Astrocyte (in vitro differentiated cells and primary cell): ENCODE measurements at regions not wholly inside any gene's neighbourhood (a gene's known extent, or its start where the extent isn't known, plus 50 kb on each side); places are given as distances from the start of the nearest gene placed in this dataset.

Experiments used
- DNase-seq: peaks from one replicate; pipeline ENCODE4 v3.0.0-alpha.2; 2010; ENCODE audit warnings: low read depth
- FAIRE-seq: peaks from 2 replicates; lab custom pipeline; 2011; peaks lifted over from hg19 to GRCh38; lab: Jason Lieb, UNC
- H2AFZ ChIP-seq: 2 replicates; pipeline ENCODE4 v1.6.0; 2012; ENCODE audit warnings: low read depth, low read length, inconsistent platforms
- H3K27ac ChIP-seq: 2 replicates; pipeline ENCODE4 v1.5.1; 2011; ENCODE audit warnings: low read depth, low read length, inconsistent platforms
- H3K27me3 ChIP-seq: 2 replicates; pipeline ENCODE4 v1.6.0; 2011; ENCODE audit warnings: low read length, inconsistent platforms; ENCODE audit not compliant: insufficient read depth
- H3K36me3 ChIP-seq: 2 replicates; pipeline ENCODE4 v1.5.1; 2011; ENCODE audit warnings: low read length, inconsistent platforms; ENCODE audit not compliant: insufficient read depth
- H3K4me1 ChIP-seq: 2 replicates; pipeline ENCODE4 v1.5.1; 2011; ENCODE audit warnings: low read length, inconsistent platforms; ENCODE audit not compliant: insufficient read depth
- H3K4me2 ChIP-seq: 2 replicates; pipeline ENCODE4 v1.6.0; 2012; ENCODE audit warnings: low read length, inconsistent platforms
- H3K4me3 ChIP-seq: 2 replicates; pipeline ENCODE4 v1.5.1; 2011; ENCODE audit warnings: low read depth, mild to moderate bottlenecking, low read length, inconsistent platforms; ENCODE audit not compliant: insufficient read depth
- H3K79me2 ChIP-seq: 2 replicates; pipeline ENCODE4 v1.6.0; 2012; ENCODE audit warnings: mild to moderate bottlenecking, low read length, inconsistent platforms; ENCODE audit not compliant: insufficient read depth
- H3K9ac ChIP-seq: 2 replicates; pipeline ENCODE4 v1.6.0; 2012; ENCODE audit warnings: mild to moderate bottlenecking, low read length, inconsistent platforms
- H3K9me3 ChIP-seq: 2 replicates; pipeline ENCODE4 v1.5.1; 2012; ENCODE audit warnings: low read depth, mild to moderate bottlenecking, low read length, inconsistent platforms; ENCODE audit not compliant: insufficient read depth
- H4K20me1 ChIP-seq: 2 replicates; pipeline ENCODE4 v1.6.0; 2012; ENCODE audit warnings: low read length, inconsistent platforms; ENCODE audit not compliant: insufficient read depth
- H3K27ac Mint-ChIP-seq: one replicate; pipeline ENCODE4 v1.8.0; 2021; ENCODE audit warnings: mild to moderate bottlenecking, mixed read lengths; ENCODE audit not compliant: unreplicated experiment
- H3K27me3 Mint-ChIP-seq: one replicate; pipeline ENCODE4 v1.8.0; 2021; ENCODE audit warnings: low read depth, mixed read lengths; ENCODE audit not compliant: unreplicated experiment
- H3K36me3 Mint-ChIP-seq: one replicate; pipeline ENCODE4 v1.8.0; 2021; ENCODE audit warnings: low read depth, mixed read lengths; ENCODE audit not compliant: unreplicated experiment
- H3K4me1 Mint-ChIP-seq: one replicate; pipeline ENCODE4 v1.8.0; 2021; ENCODE audit warnings: low read depth, mixed read lengths; ENCODE audit not compliant: unreplicated experiment
- H3K4me3 Mint-ChIP-seq: one replicate; pipeline ENCODE4 v1.8.0; 2021; ENCODE audit warnings: mild to moderate bottlenecking, moderate library complexity, mixed read lengths; ENCODE audit not compliant: unreplicated experiment
- H3K9me3 Mint-ChIP-seq: one replicate; pipeline ENCODE4 v1.8.0; 2021; ENCODE audit warnings: mild to moderate bottlenecking, mixed read lengths; ENCODE audit not compliant: unreplicated experiment
- EZH2 ChIP-seq: IDR thresholded peaks from 2 replicates; pipeline ENCODE4 v1.6.1; 2012; ENCODE audit warnings: mild to moderate bottlenecking, low read length, inconsistent platforms; ENCODE audit not compliant: insufficient read depth
- TF ChIP-seq, protein P1 (sequence below): IDR thresholded peaks from 2 replicates; pipeline ENCODE4 v1.5.1; 2011; ENCODE audit warnings: low read depth, mild to moderate bottlenecking, inconsistent platforms, low read length, moderate library complexity; ENCODE audit not compliant: insufficient read depth

DNA sequence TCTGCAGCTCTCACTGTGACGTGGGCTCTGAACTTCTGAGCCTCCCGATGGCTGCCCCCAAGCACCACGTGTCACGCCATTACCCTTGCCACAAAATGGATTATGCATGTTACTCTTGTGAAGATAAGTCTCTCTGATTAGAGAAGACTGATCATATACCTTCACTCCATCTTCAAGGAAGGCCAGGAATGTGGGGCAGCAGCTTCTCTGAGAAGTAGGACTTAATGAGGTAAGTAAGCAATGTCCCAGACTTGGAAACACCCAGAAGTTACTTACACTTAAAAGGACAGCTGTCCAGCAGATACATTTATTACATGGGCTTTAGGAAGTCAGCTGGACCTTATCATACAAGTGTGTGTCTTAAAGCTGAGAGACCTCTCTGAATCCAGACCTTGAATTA, 155.0 kb downstream of the FGF1 start:
- no peak for TF ChIP-seq EZH2
- TF ChIP-seq, protein P1, sequence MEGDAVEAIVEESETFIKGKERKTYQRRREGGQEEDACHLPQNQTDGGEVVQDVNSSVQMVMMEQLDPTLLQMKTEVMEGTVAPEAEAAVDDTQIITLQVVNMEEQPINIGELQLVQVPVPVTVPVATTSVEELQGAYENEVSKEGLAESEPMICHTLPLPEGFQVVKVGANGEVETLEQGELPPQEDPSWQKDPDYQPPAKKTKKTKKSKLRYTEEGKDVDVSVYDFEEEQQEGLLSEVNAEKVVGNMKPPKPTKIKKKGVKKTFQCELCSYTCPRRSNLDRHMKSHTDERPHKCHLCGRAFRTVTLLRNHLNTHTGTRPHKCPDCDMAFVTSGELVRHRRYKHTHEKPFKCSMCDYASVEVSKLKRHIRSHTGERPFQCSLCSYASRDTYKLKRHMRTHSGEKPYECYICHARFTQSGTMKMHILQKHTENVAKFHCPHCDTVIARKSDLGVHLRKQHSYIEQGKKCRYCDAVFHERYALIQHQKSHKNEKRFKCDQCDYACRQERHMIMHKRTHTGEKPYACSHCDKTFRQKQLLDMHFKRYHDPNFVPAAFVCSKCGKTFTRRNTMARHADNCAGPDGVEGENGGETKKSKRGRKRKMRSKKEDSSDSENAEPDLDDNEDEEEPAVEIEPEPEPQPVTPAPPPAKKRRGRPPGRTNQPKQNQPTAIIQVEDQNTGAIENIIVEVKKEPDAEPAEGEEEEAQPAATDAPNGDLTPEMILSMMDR: no peak
- Mint-ChIP-seq H3K27ac (no peak overlapping the region), H3K9me3 (no peaks in the 10 kb centered on the region), H3K36me3 (no peaks in the 10 kb centered on the region), H3K4me1 (peaks cover 14% of the 10 kb centered on the region), H3K4me3 (no peak overlapping the region), H3K27me3 (no peaks in the 10 kb centered on the region)
- H3K4me3 ChIP-seq: no peak overlapping the region
- FAIRE-seq (no peak), DNase-seq (no peak)
- H3K27me3 ChIP-seq: no peaks in the 10 kb centered on the region
- H4K20me1 ChIP-seq: no peaks in the 10 kb centered on the region
- peaks cover 10% of the 10 kb centered on the region for H3K4me1 ChIP-seq
- no peak overlapping the region for H3K4me2 ChIP-seq
- no peaks in the 10 kb centered on the region for H3K36me3 ChIP-seq
- no peak overlapping the region for H3K27ac ChIP-seq
- no peak overlapping the region for H3K9ac ChIP-seq
- H3K79me2 ChIP-seq: no peaks in the 10 kb centered on the region
- H2AFZ ChIP-seq: no peak overlapping the region
- peaks cover 2% of the 10 kb centered on the region for H3K9me3 ChIP-seq

DNA sequence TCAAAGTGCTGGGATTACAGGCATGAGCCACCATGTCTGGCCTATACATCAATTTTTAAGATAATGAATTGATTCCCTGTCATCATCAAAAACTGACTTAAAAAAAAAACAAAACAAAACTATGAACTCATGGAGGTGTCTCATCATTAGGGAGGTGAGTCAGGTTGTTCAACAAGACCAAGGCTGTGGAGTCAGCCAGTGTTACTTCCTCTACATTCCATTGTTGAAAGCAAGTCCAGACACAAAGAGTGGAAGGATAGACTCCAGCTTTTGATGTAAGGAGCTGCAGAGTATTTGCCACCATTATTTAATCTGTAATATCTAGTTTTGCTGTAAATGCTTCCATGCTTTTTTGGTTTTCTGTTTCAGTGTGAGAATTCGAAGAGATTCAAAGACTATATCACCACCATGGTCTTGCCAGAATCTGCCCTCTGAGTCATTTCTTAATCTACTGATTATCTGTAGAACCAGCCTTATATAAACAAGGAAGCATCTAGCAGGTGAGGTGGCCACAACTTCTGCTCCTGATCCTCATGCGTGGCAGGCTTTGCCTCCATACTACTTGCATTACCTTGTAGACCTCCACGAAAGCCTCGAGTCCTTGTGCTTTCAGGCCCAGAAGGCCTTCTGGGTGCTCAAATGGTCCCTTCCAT, 156.1 kb downstream of the FGF1 start:
- H3K27ac ChIP-seq: peak overlapping the region; percentile 52
- H3K36me3 ChIP-seq: no peaks in the 10 kb centered on the region
- H4K20me1 ChIP-seq: no peaks in the 10 kb centered on the region
- no peaks in the 10 kb centered on the region for H3K36me3 Mint-ChIP-seq
- no peaks in the 10 kb centered on the region for H3K9me3 Mint-ChIP-seq
- no peak overlapping the region for H3K9ac ChIP-seq
- H3K79me2 ChIP-seq: no peaks in the 10 kb centered on the region
- H3K27ac Mint-ChIP-seq: peak overlapping the region; percentile 77
- H3K4me1 Mint-ChIP-seq: peaks cover 14% of the 10 kb centered on the region
- peaks cover 10% of the 10 kb centered on the region for H3K4me1 ChIP-seq
- peak overlapping the region; percentile 18 for H2AFZ ChIP-seq
- peak overlapping the region; percentile 46 for H3K4me2 ChIP-seq
- H3K4me3 Mint-ChIP-seq: no peak overlapping the region
- TF ChIP-seq EZH2: no peak
- TF ChIP-seq, protein P1: no peak
- peaks cover 2% of the 10 kb centered on the region for H3K9me3 ChIP-seq
- no peaks in the 10 kb centered on the region for H3K27me3 ChIP-seq
- FAIRE-seq (peak; percentile 34), DNase-seq (peak; percentile 88)
- no peaks in the 10 kb centered on the region for H3K27me3 Mint-ChIP-seq
- H3K4me3 ChIP-seq: no peak overlapping the region

DNA sequence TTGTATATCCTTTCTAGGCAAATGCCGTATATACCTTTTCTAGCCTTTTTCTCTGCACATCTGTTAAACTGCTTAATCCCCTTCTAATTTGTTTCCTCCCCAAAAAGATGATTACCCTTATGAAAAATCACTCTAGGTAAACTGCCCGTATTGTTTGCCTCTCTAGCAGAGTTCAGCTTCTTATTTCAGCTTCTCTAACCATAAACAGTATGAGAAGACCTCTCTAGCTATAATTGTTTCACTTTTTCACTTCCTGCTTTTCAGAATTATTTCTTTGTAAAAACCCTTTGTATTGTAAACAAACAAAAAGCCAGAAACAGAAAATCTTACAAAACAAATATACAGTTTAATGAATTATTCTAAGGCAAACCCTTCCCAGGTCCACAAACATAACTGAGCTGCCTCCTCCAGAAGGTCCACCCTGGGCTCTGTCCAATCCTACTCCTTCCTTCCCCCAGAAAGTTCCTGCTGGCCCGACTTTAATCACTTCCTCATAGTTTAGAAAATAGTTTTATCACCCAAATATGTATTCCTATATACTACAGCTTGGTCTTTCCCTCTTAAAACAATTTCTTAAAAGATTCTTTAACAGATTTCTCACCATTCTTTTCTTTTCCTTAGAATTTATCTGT, 158.1 kb downstream of the FGF1 start:
- H3K4me3 Mint-ChIP-seq: no peak overlapping the region
- no peak overlapping the region for H2AFZ ChIP-seq
- TF ChIP-seq, protein P1: no peak
- TF ChIP-seq EZH2: no peak
- no peaks in the 10 kb centered on the region for H3K79me2 ChIP-seq
- H3K36me3 Mint-ChIP-seq: no peaks in the 10 kb centered on the region
- peaks cover 14% of the 10 kb centered on the region for H3K4me1 Mint-ChIP-seq
- H3K36me3 ChIP-seq: no peaks in the 10 kb centered on the region
- no peak overlapping the region for H3K27ac ChIP-seq
- H3K4me2 ChIP-seq: no peak overlapping the region
- no peaks in the 10 kb centered on the region for H3K9me3 ChIP-seq
- FAIRE-seq: no peak
- H3K9ac ChIP-seq: no peak overlapping the region
- no peaks in the 10 kb centered on the region for H3K27me3 ChIP-seq
- H3K27ac Mint-ChIP-seq: no peak overlapping the region
- no peaks in the 10 kb centered on the region for H3K9me3 Mint-ChIP-seq
- DNase-seq: no peak
- peaks cover 10% of the 10 kb centered on the region for H3K4me1 ChIP-seq
- no peak overlapping the region for H3K4me3 ChIP-seq
- no peaks in the 10 kb centered on the region for H3K27me3 Mint-ChIP-seq
- H4K20me1 ChIP-seq: no peaks in the 10 kb centered on the region
